ENCODE measurements at regions not wholly inside any gene's neighbourhood (a gene's known extent, or its start where the extent isn't known, plus 50 kb on each side); places are given as distances from the start of the nearest gene placed in this dataset.

DNA sequence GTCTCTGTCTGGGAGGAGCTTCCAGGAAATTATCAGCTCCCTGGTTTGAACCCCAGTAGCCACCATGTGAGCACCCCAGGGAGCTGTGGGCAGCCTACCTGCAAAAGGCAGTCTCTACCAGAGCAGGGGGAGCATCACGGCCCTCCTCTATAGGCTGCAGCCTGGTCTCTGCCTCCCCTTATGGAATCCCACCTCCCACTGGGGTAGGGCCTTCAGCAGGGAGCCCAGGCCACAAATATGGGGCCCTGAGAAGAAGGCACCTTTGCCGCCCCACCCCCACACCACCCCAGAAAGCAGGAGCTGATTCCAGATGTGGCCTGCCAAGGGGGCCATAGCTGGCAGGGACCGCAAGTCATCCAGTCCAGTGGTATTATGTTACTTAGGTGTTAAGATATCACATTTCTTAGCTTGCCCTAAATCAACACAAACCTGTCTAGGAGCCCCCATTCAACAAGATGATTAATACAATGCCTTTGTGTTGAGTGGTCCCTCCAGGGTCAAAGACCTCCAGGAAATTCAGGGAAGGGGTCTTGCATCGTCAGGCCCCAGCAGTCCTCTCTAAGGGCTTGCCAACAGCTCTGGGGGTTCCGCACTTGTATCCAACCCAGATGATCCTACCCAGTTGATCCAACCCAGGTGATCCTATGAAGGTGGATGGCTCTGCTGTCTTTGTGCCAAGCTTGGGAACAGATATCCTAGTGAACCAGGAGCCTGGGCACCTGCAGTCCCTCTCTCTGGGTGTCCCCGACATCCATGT lies 114.9 kb downstream of the OAT start:
- POLR2A ChIA-PET: no interaction called here
- TF ChIP-seq ZNF529 (tag by site-specific recombination; IDR thresholded peaks at IDR 0.05; ENCODE audit: insufficient replicate concordance) (no peak), IKZF3 (tag by site-specific recombination; IDR thresholded peaks at IDR 0.05) (no peak), ZNF791 (tag by site-specific recombination; IDR thresholded peaks at IDR 0.05) (no peak), ATF2 (tag by site-specific recombination; IDR thresholded peaks at IDR 0.05; ENCODE audit: low read depth) (no peak), ZNF138 (tag by site-specific recombination; IDR thresholded peaks at IDR 0.05; ENCODE audit: borderline replicate concordance) (no peak), ZSCAN5A (tag by site-specific recombination; IDR thresholded peaks at IDR 0.05) (no peak), ZNF335 (tag by site-specific recombination; conservative IDR thresholded peaks at IDR 0.05) (no peak), OVOL3 (tag by site-specific recombination; IDR thresholded peaks at IDR 0.05) (no peak), ZNF366 (tag by site-specific recombination; conservative IDR thresholded peaks at IDR 0.05) (no peak), ZNF174 (tag by site-specific recombination; IDR thresholded peaks at IDR 0.05) (no peak), HOXC10 (CRISPR knock-in tag; IDR thresholded peaks at IDR 0.05) (no peak), PBX3 (CRISPR knock-in tag; IDR thresholded peaks at IDR 0.05) (no peak), ZNF785 (tag by site-specific recombination; IDR thresholded peaks at IDR 0.05) (no peak), ZBTB1 (tag by site-specific recombination; IDR thresholded peaks at IDR 0.05) (no peak), ZNF776 (tag by site-specific recombination; IDR thresholded peaks at IDR 0.05; ENCODE audit: borderline replicate concordance) (no peak), ZFHX2 (tag by site-specific recombination; conservative IDR thresholded peaks at IDR 0.05) (no peak), ZNF571 (tag by site-specific recombination; IDR thresholded peaks at IDR 0.05) (no peak), HOXA7 (CRISPR knock-in tag; IDR thresholded peaks at IDR 0.05; ENCODE audit: borderline replicate concordance) (no peak)
- TF ChIP-seq, protein P1, sequence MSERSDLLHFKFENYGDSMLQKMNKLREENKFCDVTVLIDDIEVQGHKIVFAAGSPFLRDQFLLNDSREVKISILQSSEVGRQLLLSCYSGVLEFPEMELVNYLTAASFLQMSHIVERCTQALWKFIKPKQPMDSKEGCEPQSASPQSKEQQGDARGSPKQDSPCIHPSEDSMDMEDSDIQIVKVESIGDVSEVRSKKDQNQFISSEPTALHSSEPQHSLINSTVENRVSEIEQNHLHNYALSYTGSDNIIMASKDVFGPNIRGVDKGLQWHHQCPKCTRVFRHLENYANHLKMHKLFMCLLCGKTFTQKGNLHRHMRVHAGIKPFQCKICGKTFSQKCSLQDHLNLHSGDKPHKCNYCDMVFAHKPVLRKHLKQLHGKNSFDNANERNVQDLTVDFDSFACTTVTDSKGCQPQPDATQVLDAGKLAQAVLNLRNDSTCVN (tag by site-specific recombination; optimal IDR thresholded peaks at IDR 0.05): no peak
- H3K9me3 ChIP-seq (ENCODE audit: control insufficient read depth, insufficient read depth, low read depth, low read length): no peaks in the 10 kb centered on the region
- H3K27ac ChIP-seq (ENCODE audit: extremely low read depth, low read depth, low read length): no peak overlapping the region
- no peak overlapping the region for H3K4me3 ChIP-seq (ENCODE audit: low read depth, low read length)
- no peaks in the 10 kb centered on the region; the same call in 1 of the 2 replicates for H3K4me1 ChIP-seq (ENCODE audit: control insufficient read depth, insufficient read depth, low read length)
- no peaks in the 10 kb centered on the region for H3K36me3 ChIP-seq (ENCODE audit: control insufficient read depth in 2 of 2, insufficient read depth in 1 of 2, low read length in 2 of 2)
- CTCF ChIA-PET: no interaction called here

DNA sequence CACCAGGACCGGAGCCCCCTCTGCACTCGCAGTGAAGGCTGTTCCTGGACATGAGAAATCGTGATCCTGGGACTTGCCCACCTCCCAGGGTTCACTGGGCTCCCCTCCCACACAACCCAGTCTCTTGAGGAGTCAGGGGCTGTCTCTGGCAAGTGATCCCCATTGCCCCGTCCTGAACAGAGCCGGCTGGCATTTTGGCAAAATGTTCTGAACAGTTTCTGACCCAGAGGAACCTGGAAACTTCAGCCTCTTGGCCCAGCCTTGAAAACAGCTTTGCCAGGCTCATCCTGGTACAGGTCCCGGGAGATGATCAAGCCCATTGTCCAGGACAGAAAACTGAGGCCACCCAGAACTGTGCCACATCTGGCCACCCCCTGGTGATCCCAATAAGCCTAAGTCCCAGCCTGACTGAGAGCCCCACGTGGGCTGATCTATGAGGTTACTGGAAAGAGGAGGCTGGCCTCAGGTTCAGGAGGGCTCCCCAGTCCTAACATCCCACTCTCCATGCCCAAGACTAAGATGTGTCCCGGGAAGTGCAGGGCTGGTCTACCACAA lies 115.7 kb downstream of the OAT start:
- ChIA-PET POLR2A (no interaction called here), CTCF (interaction anchor here (0.7 kb wide), 1 partner anchor 39 kb away, joined by 3 read pairs; no protein-coding TSS in a partner anchor)
- no peak overlapping the region for H3K4me3 ChIP-seq (ENCODE audit: low read depth, low read length)
- no peak overlapping the region for H3K27ac ChIP-seq (ENCODE audit: extremely low read depth, low read depth, low read length)
- no peaks in the 10 kb centered on the region for H3K9me3 ChIP-seq (ENCODE audit: control insufficient read depth, insufficient read depth, low read depth, low read length)
- TF ChIP-seq HOXC10 (CRISPR knock-in tag; IDR thresholded peaks at IDR 0.05): no peak
- TF ChIP-seq ZFP69B (tag by site-specific recombination; IDR thresholded peaks at IDR 0.05): no peak
- TF ChIP-seq ZNF169 (tag by site-specific recombination; IDR thresholded peaks at IDR 0.05): no peak
- no peak for TF ChIP-seq YY1 (tag by site-specific recombination; IDR thresholded peaks at IDR 0.05)
- TF ChIP-seq ZNF112 (tag by site-specific recombination; IDR thresholded peaks at IDR 0.05): no peak
- no peak for TF ChIP-seq ZNF473 (tag by site-specific recombination; IDR thresholded peaks at IDR 0.05)
- no peak for TF ChIP-seq KLF16 (tag by site-specific recombination; IDR thresholded peaks at IDR 0.05)
- no peaks in the 10 kb centered on the region; the same call in 1 of the 2 replicates for H3K4me1 ChIP-seq (ENCODE audit: control insufficient read depth, insufficient read depth, low read length)
- no peaks in the 10 kb centered on the region for H3K36me3 ChIP-seq (ENCODE audit: control insufficient read depth in 2 of 2, insufficient read depth in 1 of 2, low read length in 2 of 2)

Data from HEK293 (cell line).